Left lung (tissue), 4 donors: ENCODE measurements at regions not wholly inside any gene's neighbourhood (a gene's known extent, or its start where the extent isn't known, plus 50 kb on each side); places are given as distances from the start of the nearest gene placed in this dataset.

Experiments used
- ATAC-seq: fragments of 200-7000 bp; cut with Tn5 transposase; one replicate; pipeline ENCODE4 v1.9.1; 2020; ENCODE audit warnings: moderate library complexity
- DNase-seq, 4 donors: peaks; one replicate each; pipeline ENCODE4 v3.0.0-alpha.2; 2013 to 2020
- H3K27ac ChIP-seq, 2 donors: fragments of 200-600 bp; sonication (generic) in 1 of 2; one replicate each; pipeline versions ENCODE4 v1.5.0 to v1.8.0; 2020 to 2021
- H3K27me3 ChIP-seq, 2 donors: fragments of 200-600 bp; sonication (generic) in 1 of 2; one replicate each; pipeline versions ENCODE4 v1.5.0 to v1.8.0; 2020 to 2021
- H3K36me3 ChIP-seq, 2 donors: fragments of 200-600 bp; sonication (generic) in 1 of 2; one replicate each; pipeline versions ENCODE4 v1.5.0 to v1.8.0; 2020 to 2021
- H3K4me1 ChIP-seq, 2 donors: fragments of 200-600 bp; one replicate each; pipeline ENCODE4 v1.8.0; 2021
- H3K4me3 ChIP-seq, 2 donors: fragments of 200-600 bp; sonication (generic) in 1 of 2; one replicate each; pipeline versions ENCODE4 v1.5.0 to v1.8.0; 2020 to 2021; ENCODE audit warnings: mild to moderate bottlenecking in 1 of 2
- H3K9me3 ChIP-seq, 2 donors: fragments of 200-600 bp; sonication (generic) in 1 of 2; one replicate each; pipeline versions ENCODE4 v1.5.0 to v1.8.0; 2020 to 2021
- intact Hi-C, 2 donors: fragments of 100-400 bp; cut with DNase I; formaldehyde crosslinking; loops; one replicate each; pipeline versions ENCODE4 v1.11.2 to v1.14.2; 2022
- TF ChIP-seq, protein P1 (sequence below), 2 donors: fragments of 200-600 bp; sonication (generic) in 1 of 2; IDR thresholded peaks; one replicate each; pipeline versions ENCODE4 v1.5.0 to v1.8.0; 2021; ENCODE audit warnings: antibody characterized with exemption in 2 of 2
- donor health status: DM: no; HTN: yes; CAD: no.
- donor health status: DM: no; HTN: no; CAD: no.

DNA sequence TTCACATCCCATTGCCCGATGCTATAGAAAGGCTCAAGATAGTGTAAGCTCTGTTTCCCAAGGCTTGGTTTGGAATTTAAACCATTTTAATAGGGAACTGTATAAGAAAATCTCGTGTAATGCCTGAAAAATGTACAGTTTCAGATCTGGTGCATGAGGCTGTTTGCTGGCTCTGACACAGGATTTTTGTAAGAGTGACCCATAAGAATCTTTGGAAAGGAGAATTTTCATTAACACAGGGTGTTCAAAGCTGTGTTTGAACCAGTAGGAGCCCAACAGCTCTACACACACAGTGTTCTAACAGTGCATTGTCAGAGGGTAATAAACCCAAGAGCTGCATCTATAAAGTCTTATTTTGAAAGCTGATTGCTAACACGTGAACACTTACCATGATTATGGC, 293.5 kb downstream of the PRL start:
- no peaks in the 10 kb centered on the region for H3K27me3 ChIP-seq
- no peaks in the 10 kb centered on the region for H3K36me3 ChIP-seq
- H3K27ac ChIP-seq: no peak overlapping the region
- intact Hi-C loops: no loop called here
- H3K4me1 ChIP-seq: peaks cover 0 to 5% of the 10 kb centered on the region in 2 donors
- ATAC-seq (no peak), DNase-seq (no peak)
- TF ChIP-seq, protein P1, sequence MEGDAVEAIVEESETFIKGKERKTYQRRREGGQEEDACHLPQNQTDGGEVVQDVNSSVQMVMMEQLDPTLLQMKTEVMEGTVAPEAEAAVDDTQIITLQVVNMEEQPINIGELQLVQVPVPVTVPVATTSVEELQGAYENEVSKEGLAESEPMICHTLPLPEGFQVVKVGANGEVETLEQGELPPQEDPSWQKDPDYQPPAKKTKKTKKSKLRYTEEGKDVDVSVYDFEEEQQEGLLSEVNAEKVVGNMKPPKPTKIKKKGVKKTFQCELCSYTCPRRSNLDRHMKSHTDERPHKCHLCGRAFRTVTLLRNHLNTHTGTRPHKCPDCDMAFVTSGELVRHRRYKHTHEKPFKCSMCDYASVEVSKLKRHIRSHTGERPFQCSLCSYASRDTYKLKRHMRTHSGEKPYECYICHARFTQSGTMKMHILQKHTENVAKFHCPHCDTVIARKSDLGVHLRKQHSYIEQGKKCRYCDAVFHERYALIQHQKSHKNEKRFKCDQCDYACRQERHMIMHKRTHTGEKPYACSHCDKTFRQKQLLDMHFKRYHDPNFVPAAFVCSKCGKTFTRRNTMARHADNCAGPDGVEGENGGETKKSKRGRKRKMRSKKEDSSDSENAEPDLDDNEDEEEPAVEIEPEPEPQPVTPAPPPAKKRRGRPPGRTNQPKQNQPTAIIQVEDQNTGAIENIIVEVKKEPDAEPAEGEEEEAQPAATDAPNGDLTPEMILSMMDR (IDR thresholded peaks at IDR 0.05): no peak
- no peak overlapping the region for H3K4me3 ChIP-seq
- H3K9me3 ChIP-seq: no peaks in the 10 kb centered on the region

DNA sequence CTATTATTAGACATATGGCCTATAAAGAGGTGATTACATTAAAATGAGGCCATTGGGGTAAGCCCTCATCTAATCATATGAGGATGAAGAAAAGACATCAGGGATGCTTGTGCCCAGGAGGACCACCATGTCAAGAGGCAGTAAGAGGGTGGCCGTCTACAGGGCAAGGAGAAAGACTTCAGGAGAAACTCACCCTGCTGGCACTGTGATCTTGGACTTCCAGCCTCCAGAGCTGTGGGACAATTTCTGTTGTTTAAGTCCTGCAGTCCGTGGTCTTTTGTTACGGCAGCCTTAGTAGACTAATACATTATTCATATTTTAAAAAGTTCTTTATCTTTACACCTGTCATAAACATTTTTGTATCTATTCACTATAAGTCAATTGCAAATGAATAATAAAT, 290.0 kb downstream of the PRL start:
- Histone ChIP-seq H3K27ac (no peak overlapping the region), H3K27me3 (no peaks in the 10 kb centered on the region), H3K4me3 (no peak overlapping the region), H3K4me1 (no peaks in the 10 kb centered on the region), H3K9me3 (no peaks in the 10 kb centered on the region), H3K36me3 (no peaks in the 10 kb centered on the region)
- intact Hi-C loops: no loop called here
- DNase-seq (no peak), ATAC-seq (no peak)
- TF ChIP-seq, protein P1 (IDR thresholded peaks at IDR 0.05): no peak

DNA sequence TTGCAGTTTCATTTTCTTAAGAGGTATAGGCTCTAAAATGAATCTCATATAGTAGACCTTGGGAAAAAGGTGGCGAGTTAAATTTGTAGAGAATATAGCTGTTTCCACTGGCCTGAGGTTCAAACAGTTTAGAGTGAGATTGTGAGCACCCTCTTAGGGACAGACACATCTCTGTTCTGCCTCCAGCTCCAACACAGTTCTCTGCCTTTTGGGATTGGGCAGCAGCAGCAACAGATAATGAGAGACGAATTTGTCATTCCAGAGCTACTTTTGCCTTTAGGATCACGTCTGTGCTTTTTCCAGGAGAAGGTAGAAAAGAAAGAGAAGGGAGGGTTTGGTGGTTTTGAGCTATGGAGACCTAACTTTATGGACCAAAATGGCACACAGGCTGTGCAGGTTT, 289.4 kb downstream of the PRL start:
- H3K27me3 ChIP-seq: no peaks in the 10 kb centered on the region
- no peaks in the 10 kb centered on the region for H3K36me3 ChIP-seq
- H3K4me3 ChIP-seq: no peak overlapping the region
- DNase-seq (no peak), ATAC-seq (no peak)
- H3K4me1 ChIP-seq: no peaks in the 10 kb centered on the region
- TF ChIP-seq, protein P1 (IDR thresholded peaks at IDR 0.05): no peak
- intact Hi-C loops: no loop called here
- H3K9me3 ChIP-seq: no peaks in the 10 kb centered on the region
- no peak overlapping the region for H3K27ac ChIP-seq

DNA sequence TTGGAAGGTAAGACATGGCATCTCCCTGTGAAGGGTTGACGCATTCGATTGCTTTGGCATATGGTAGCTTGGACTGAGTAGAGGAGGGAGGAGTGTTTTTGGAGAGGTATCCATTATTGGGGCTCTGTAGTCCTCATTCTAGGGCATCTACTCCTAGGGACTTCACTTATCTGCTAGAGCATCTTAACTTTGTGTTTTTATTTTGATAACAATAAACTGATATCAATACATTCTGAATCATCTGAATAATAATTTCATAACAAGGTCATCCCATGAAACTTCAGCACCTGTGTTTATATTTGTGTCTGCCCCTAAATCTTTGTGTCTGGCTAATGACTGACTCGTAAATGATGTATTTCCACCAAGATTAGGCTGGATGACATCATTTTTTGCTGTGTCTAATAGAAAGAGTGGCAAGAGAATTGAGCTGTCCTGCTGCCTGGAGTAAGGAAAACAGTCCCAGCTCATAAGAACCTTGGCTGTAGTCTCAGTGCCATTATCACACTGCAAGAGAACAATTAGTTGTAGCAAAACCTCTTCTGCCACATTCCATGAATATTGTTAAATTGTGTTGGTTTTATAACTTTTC, 288.5 kb downstream of the PRL start:
- TF ChIP-seq, protein P1 (IDR thresholded peaks at IDR 0.05): no peak
- Histone ChIP-seq H3K9me3 (no peaks in the 10 kb centered on the region), H3K27ac (no peak overlapping the region), H3K27me3 (no peaks in the 10 kb centered on the region), H3K4me3 (no peak overlapping the region), H3K36me3 (no peaks in the 10 kb centered on the region), H3K4me1 (no peaks in the 10 kb centered on the region)
- intact Hi-C loops: no loop called here
- no peak for ATAC-seq
- DNase-seq: no peak

DNA sequence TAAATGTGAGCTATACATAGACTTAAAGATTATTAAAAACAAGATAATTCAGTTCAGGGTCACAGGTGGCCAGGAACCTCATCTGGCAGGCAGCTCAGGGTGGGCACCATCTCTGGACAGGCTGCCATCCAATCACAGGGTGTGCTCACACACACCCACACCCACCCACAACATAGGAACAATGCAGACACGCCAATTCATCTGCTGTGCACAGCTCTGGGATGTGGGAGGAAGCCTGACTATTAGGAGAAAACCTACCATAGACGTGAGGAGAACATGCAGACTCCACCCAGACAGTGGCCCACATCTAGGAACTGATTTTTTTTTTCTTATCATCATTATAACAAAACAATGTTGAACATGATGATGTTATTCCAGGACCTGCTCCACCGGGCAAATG, 286.7 kb downstream of the PRL start:
- no peak overlapping the region for H3K4me3 ChIP-seq
- H3K27me3 ChIP-seq: no peaks in the 10 kb centered on the region
- H3K36me3 ChIP-seq: no peaks in the 10 kb centered on the region
- H3K9me3 ChIP-seq: no peaks in the 10 kb centered on the region
- TF ChIP-seq, protein P1 (IDR thresholded peaks at IDR 0.05): no peak
- H3K4me1 ChIP-seq: no peaks in the 10 kb centered on the region
- DNase-seq (no peak), ATAC-seq (no peak)
- no peak overlapping the region for H3K27ac ChIP-seq
- intact Hi-C loops: no loop called here
